Esophagus muscularis mucosa (tissue), 4 donors: ENCODE measurements at regions not wholly inside any gene's neighbourhood (a gene's known extent, or its start where the extent isn't known, plus 50 kb on each side); places are given as distances from the start of the nearest gene placed in this dataset.

Source experiments
- DNase-seq: peaks from one replicate; pipeline ENCODE4 v3.0.0-alpha.2; 2017; ENCODE audit errors: extremely low spot score
- H3K27ac ChIP-seq, 4 donors: fragments of 200-600 bp; sonication (generic); replicated peaks in 1 of 4; 1 replicate in 3 of 4; 2 replicates in 1 of 4; pipeline ENCODE4 v1.5.1; 2016 to 2019; ENCODE audit warnings: mild to moderate bottlenecking in 1 of 4
- H3K27me3 ChIP-seq, 4 donors: fragments of 200-600 bp; sonication (generic); one replicate each; pipeline versions ENCODE4 v1.5.1 to v1.6.0; 2016 to 2019
- H3K36me3 ChIP-seq, 4 donors: fragments of 200-600 bp; sonication (generic); one replicate each; pipeline ENCODE4 v1.5.1; 2016 to 2019
- H3K4me1 ChIP-seq, 4 donors: fragments of 200-600 bp; sonication (generic); one replicate each; pipeline ENCODE4 v1.5.1; 2016 to 2019
- H3K4me3 ChIP-seq, 4 donors: fragments of 200-600 bp; sonication (generic); 1 replicate in 2 of 4; 2 replicates in 2 of 4; pipeline ENCODE4 v1.5.1; 2016 to 2019; ENCODE audit warnings: mild to moderate bottlenecking in 4 of 4, moderate library complexity in 1 of 4
- H3K9me3 ChIP-seq, 4 donors: fragments of 200-600 bp; sonication (generic); 1 replicate in 3 of 4; 2 replicates in 1 of 4; pipeline ENCODE4 v1.5.1; 2016 to 2019
- CTCF ChIP-seq, 3 experiments: fragments of 200-600 bp in 2 of 3; fragments of 450-650 bp in 1 of 3; sonication (generic) in 2 of 3; IDR thresholded peaks; one replicate each; pipeline ENCODE4 v1.5.1; 2017 to 2019; ENCODE audit warnings: antibody characterized with exemption in 3 of 3, mild to moderate bottlenecking in 2 of 3, moderate library complexity in 1 of 3
- EP300 ChIP-seq: sonication (generic); formaldehyde crosslinking; IDR thresholded peaks from one replicate; pipeline ENCODE4 v1.6.1; 2017; ENCODE audit warnings: antibody characterized with exemption
- POLR2A ChIP-seq: fragments of 450-650 bp; IDR thresholded peaks from one replicate; pipeline ENCODE4 v1.6.1; 2017; ENCODE audit warnings: antibody characterized with exemption, moderate library complexity, mild to moderate bottlenecking, low read depth
- POLR2AphosphoS5 ChIP-seq, 2 donors: sonication (generic); formaldehyde crosslinking; IDR thresholded peaks; one replicate each; pipeline ENCODE4 v1.6.1; 2017; ENCODE audit warnings: antibody characterized with exemption in 2 of 2
- WGBS: methylation state at CpG from one replicate; pipeline ENCODE4 v1.1.5; 2018; 5-methylcytosine and 5-hydroxymethylcytosine counted together
- intact Hi-C: fragments of 100-400 bp; cut with DNase I; formaldehyde crosslinking; loops from one replicate; pipeline ENCODE4 v1.15.1; 2023

GRCh38 chr12:39065455-39065854 is 160.1 kb upstream of the CPNE8 start:
- Histone ChIP-seq H3K27ac (no peak overlapping the region), H3K36me3 (no peaks in the 10 kb centered on the region), H3K9me3 (no peaks in the 10 kb centered on the region), H3K27me3 (no peaks in the 10 kb centered on the region), H3K4me3 (no peak overlapping the region), H3K4me1 (no peaks in the 10 kb centered on the region)
- 62% methylated on average over 2 of the region's 2 CpGs for WGBS
- TF ChIP-seq EP300 = no peak
- TF ChIP-seq POLR2A = no peak
- TF ChIP-seq CTCF (IDR thresholded peaks at IDR 0.05) = no peak
- no peak for TF ChIP-seq POLR2AphosphoS5 (IDR thresholded peaks at IDR 0.05)
- intact Hi-C loops = no loop called here
- no peak for DNase-seq

GRCh38 chr12:39064708-39065107 is 159.3 kb upstream of the CPNE8 start:
- 61% methylated on average over 7 of the region's 7 CpGs for WGBS
- H3K36me3 ChIP-seq = no peaks in the 10 kb centered on the region
- no peaks in the 10 kb centered on the region for H3K27me3 ChIP-seq
- H3K9me3 ChIP-seq = no peaks in the 10 kb centered on the region
- intact Hi-C loops = no loop called here
- H3K4me1 ChIP-seq = no peaks in the 10 kb centered on the region
- TF ChIP-seq POLR2A = no peak
- TF ChIP-seq POLR2AphosphoS5 (IDR thresholded peaks at IDR 0.05) = no peak
- TF ChIP-seq CTCF (IDR thresholded peaks at IDR 0.05) = no peak
- TF ChIP-seq EP300 = no peak
- H3K4me3 ChIP-seq = no peak overlapping the region
- DNase-seq = no peak
- no peak overlapping the region for H3K27ac ChIP-seq

- Histone ChIP-seq H3K9me3 (no peaks in the 10 kb centered on the region), H3K36me3 (no peaks in the 10 kb centered on the region), H3K4me1 (no peaks in the 10 kb centered on the region), H3K4me3 (no peak overlapping the region), H3K27ac (no peak overlapping the region), H3K27me3 (no peaks in the 10 kb centered on the region)
- no peak for TF ChIP-seq POLR2A
- TF ChIP-seq POLR2AphosphoS5 (IDR thresholded peaks at IDR 0.05) = no peak
- TF ChIP-seq EP300 = no peak
- TF ChIP-seq CTCF (IDR thresholded peaks at IDR 0.05) = no peak
- intact Hi-C loops = no loop called here
- 88% methylated on average over 3 of the region's 3 CpGs for WGBS
- no peak for DNase-seq
Observed at GRCh38 chr12:39062266-39062996, 157.0 kb upstream of the CPNE8 start.

- no peak for TF ChIP-seq EP300
- TF ChIP-seq POLR2AphosphoS5 (IDR thresholded peaks at IDR 0.05) = no peak
- no peak for TF ChIP-seq POLR2A
- TF ChIP-seq CTCF (IDR thresholded peaks at IDR 0.05) = no peak
- Histone ChIP-seq H3K27ac (no peak overlapping the region), H3K4me1 (no peaks in the 10 kb centered on the region), H3K27me3 (no peaks in the 10 kb centered on the region), H3K4me3 (no peak overlapping the region), H3K36me3 (no peaks in the 10 kb centered on the region), H3K9me3 (no peaks in the 10 kb centered on the region)
- DNase-seq = no peak
- 81% methylated on average over 7 of the region's 7 CpGs for WGBS
- intact Hi-C loops = no loop called here
Observed at GRCh38 chr12:39061576-39061975, 156.2 kb upstream of the CPNE8 start.

GRCh38 chr12:39048395-39048794 is 143.0 kb upstream of the CPNE8 start:
- no peak overlapping the region for H3K4me3 ChIP-seq
- H3K4me1 ChIP-seq = peaks cover 0 to 3% (median 0%) of the 10 kb centered on the region in 4 donors
- TF ChIP-seq EP300 (no peak), CTCF (IDR thresholded peaks at IDR 0.05) (no peak), POLR2A (no peak), POLR2AphosphoS5 (IDR thresholded peaks at IDR 0.05) (no peak)
- H3K27me3 ChIP-seq = no peaks in the 10 kb centered on the region
- H3K36me3 ChIP-seq = no peaks in the 10 kb centered on the region
- intact Hi-C loops = no loop called here
- no peaks in the 10 kb centered on the region for H3K9me3 ChIP-seq
- H3K27ac ChIP-seq = no peak overlapping the region
- no peak for DNase-seq
